ENCODE measurements at regions not wholly inside any gene's neighbourhood (a gene's known extent, or its start where the extent isn't known, plus 50 kb on each side); places are given as distances from the start of the nearest gene placed in this dataset.

- no peak for DNase-seq
- Histone ChIP-seq H3K36me3 (ENCODE audit: low read depth) (no peaks in the 10 kb centered on the region), H3K4me1 (ENCODE audit: low read depth) (no peaks in the 10 kb centered on the region), H3K9me3 (peaks cover 9% of the 10 kb centered on the region), H3K4me3 (no peak overlapping the region)
- TF ChIP-seq CTCF (IDR thresholded peaks at IDR 0.05): no peak
- intact Hi-C loops (cut with DNase I, micrococcal nuclease): no loop called here
- no peak for ATAC-seq
Observed at GRCh38 chr4:29565256-29565655, 1154.9 kb upstream of the PCDH7 start.

DNA sequence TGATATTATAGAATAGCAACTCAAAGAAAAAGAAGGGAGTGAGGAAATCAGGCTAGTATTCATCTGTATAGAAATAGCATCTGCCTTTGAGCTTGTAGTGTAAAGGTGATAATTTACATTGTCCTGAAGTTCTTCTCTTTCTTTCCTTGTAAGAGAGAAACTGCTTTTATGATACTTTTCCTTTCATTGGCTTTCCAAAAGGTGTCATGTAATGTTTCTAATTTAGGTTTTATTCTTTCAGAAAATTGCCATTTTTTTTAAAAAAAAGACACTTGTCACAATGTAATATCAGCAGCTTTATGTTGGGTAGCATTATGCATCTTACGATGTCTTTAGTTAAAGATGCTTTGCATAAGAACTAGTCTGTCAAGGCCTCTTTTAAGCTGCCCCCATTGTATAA, 1153.8 kb upstream of the PCDH7 start:
- intact Hi-C loops (cut with DNase I, micrococcal nuclease): no loop called here
- DNase-seq: no peak
- no peak for ATAC-seq
- Histone ChIP-seq H3K4me3 (no peak overlapping the region), H3K9me3 (peaks cover 9% of the 10 kb centered on the region), H3K36me3 (ENCODE audit: low read depth) (no peaks in the 10 kb centered on the region), H3K4me1 (ENCODE audit: low read depth) (no peaks in the 10 kb centered on the region)
- no peak for TF ChIP-seq CTCF (IDR thresholded peaks at IDR 0.05)

- TF ChIP-seq CTCF (IDR thresholded peaks at IDR 0.05): no peak
- Histone ChIP-seq H3K36me3 (ENCODE audit: low read depth) (no peaks in the 10 kb centered on the region), H3K4me1 (ENCODE audit: low read depth) (no peaks in the 10 kb centered on the region), H3K9me3 (peaks cover 11% of the 10 kb centered on the region), H3K4me3 (no peak overlapping the region)
- no peak for ATAC-seq
- no peak for DNase-seq
- intact Hi-C loops (cut with DNase I, micrococcal nuclease): no loop called here
Observed at GRCh38 chr4:29571322-29571721, 1148.8 kb upstream of the PCDH7 start.

- H3K4me1 ChIP-seq (ENCODE audit: low read depth): no peaks in the 10 kb centered on the region
- H3K9me3 ChIP-seq: peaks cover 11% of the 10 kb centered on the region
- no peak overlapping the region for H3K4me3 ChIP-seq
- TF ChIP-seq CTCF (IDR thresholded peaks at IDR 0.05): no peak
- DNase-seq: no peak
- intact Hi-C loops (cut with DNase I, micrococcal nuclease): no loop called here
- H3K36me3 ChIP-seq (ENCODE audit: low read depth): no peaks in the 10 kb centered on the region
- ATAC-seq: no peak
Observed at GRCh38 chr4:29578329-29578728, 1141.8 kb upstream of the PCDH7 start.

- DNase-seq: no peak
- Histone ChIP-seq H3K4me1 (ENCODE audit: low read depth) (no peaks in the 10 kb centered on the region), H3K9me3 (peaks cover 5% of the 10 kb centered on the region), H3K4me3 (no peak overlapping the region), H3K36me3 (ENCODE audit: low read depth) (no peaks in the 10 kb centered on the region)
- ATAC-seq: no peak
- intact Hi-C loops (cut with DNase I, micrococcal nuclease): no loop called here
- TF ChIP-seq CTCF (IDR thresholded peaks at IDR 0.05): no peak
Observed at GRCh38 chr4:29581457-29581856, 1138.7 kb upstream of the PCDH7 start.

DNA sequence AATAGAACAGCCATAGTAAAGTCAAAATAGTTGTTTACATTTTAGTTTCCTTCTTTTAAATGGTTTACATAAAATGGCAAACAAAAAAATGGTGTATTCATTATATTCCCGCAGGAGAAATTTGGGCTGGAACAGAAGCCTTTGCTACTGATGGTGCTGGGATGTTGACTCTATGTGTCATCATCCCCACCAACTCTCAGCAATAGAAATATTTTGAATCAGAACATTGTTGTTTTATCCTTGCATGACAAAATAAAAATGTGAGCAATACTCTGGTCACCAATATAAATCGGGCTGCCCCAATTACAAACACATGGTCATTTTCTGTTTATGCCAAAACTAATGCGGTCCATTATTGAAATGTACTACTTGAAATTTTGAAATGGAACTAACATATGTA, 1131.6 kb upstream of the PCDH7 start:
- peaks cover 11% of the 10 kb centered on the region for H3K9me3 ChIP-seq
- ATAC-seq: no peak
- H3K4me3 ChIP-seq: no peak overlapping the region
- TF ChIP-seq CTCF (IDR thresholded peaks at IDR 0.05): no peak
- H3K4me1 ChIP-seq (ENCODE audit: low read depth): no peaks in the 10 kb centered on the region
- intact Hi-C loops (cut with DNase I, micrococcal nuclease): no loop called here
- no peaks in the 10 kb centered on the region for H3K36me3 ChIP-seq (ENCODE audit: low read depth)
- DNase-seq: no peak
